Mesenchymal stem cell (in vitro differentiated cells and primary cell): ENCODE measurements at regions not wholly inside any gene's neighbourhood (a gene's known extent, or its start where the extent isn't known, plus 50 kb on each side); places are given as distances from the start of the nearest gene placed in this dataset.

Experiments
- DNase-seq: peaks from one replicate; pipeline ENCODE4 v3.0.0-alpha.2; 2013
- H2AFZ ChIP-seq: one replicate; pipeline ENCODE4 v1.6.1; 2013; ENCODE audit warnings: low read depth, mild to moderate bottlenecking, control low read depth, inconsistent platforms, low read length, moderate library complexity
- H2AK5ac ChIP-seq: 2 replicates; pipeline ENCODE4 v1.6.1; 2013; ENCODE audit warnings: low read length, moderate library complexity, mild to moderate bottlenecking, inconsistent platforms; ENCODE audit not compliant: severe bottlenecking
- H2BK120ac ChIP-seq: one replicate; pipeline ENCODE4 v1.6.1; 2013; ENCODE audit warnings: low read depth, mild to moderate bottlenecking, inconsistent platforms, low read length, moderate library complexity
- H2BK12ac ChIP-seq, 2 experiments: one replicate each; pipeline ENCODE4 v1.6.1; 2013; ENCODE audit warnings: inconsistent platforms in 2 of 2, low read length in 2 of 2, mild to moderate bottlenecking in 2 of 2, moderate library complexity in 2 of 2, control low read depth in 1 of 2
- H2BK15ac ChIP-seq: one replicate; pipeline ENCODE4 v1.6.1; 2013; ENCODE audit warnings: mild to moderate bottlenecking, low read depth, inconsistent platforms; ENCODE audit not compliant: poor library complexity, severe bottlenecking
- H2BK5ac ChIP-seq: 2 replicates; pipeline ENCODE4 v1.6.1; 2013; ENCODE audit warnings: low read depth, mild to moderate bottlenecking, low read length, control low read depth, inconsistent platforms; ENCODE audit not compliant: poor library complexity, severe bottlenecking
- H3K14ac ChIP-seq, 2 experiments: one replicate each; pipeline ENCODE4 v1.6.1; 2013; ENCODE audit warnings: inconsistent platforms in 2 of 2, low read length in 2 of 2, control low read depth in 1 of 2, mild to moderate bottlenecking in 1 of 2, moderate library complexity in 1 of 2
- H3K18ac ChIP-seq, 2 experiments: one replicate each; pipeline ENCODE4 v1.6.1; 2013; ENCODE audit warnings: inconsistent platforms in 2 of 2, low read length in 2 of 2, control low read depth in 1 of 2, low read depth in 1 of 2, mild to moderate bottlenecking in 1 of 2
- H3K23ac ChIP-seq, 2 experiments: one replicate each; pipeline ENCODE4 v1.6.1; 2013; ENCODE audit warnings: inconsistent platforms in 2 of 2, low read length in 2 of 2, mild to moderate bottlenecking in 2 of 2, moderate library complexity in 2 of 2, control low read depth in 1 of 2
- H3K27ac ChIP-seq: 2 replicates; pipeline ENCODE4 v1.5.1; 2013; ENCODE audit warnings: mild to moderate bottlenecking, moderate library complexity, low read length, control low read depth, inconsistent platforms; ENCODE audit not compliant: poor library complexity, severe bottlenecking
- H3K27me3 ChIP-seq, 2 experiments: 2 replicates each; pipeline versions ENCODE4 v1.6.1 to v1.7.0; 2013; ENCODE audit warnings: low read length in 2 of 2, mild to moderate bottlenecking in 2 of 2, moderate library complexity in 2 of 2, control low read depth in 1 of 2, inconsistent platforms in 1 of 2; ENCODE audit not compliant: control insufficient read depth in 1 of 2, insufficient read depth in 1 of 2
- H3K36me3 ChIP-seq, 2 experiments: 2 replicates each; pipeline versions ENCODE4 v1.6.1 to v1.7.0; 2013; ENCODE audit warnings: low read length in 2 of 2, control low read depth in 1 of 2, inconsistent platforms in 1 of 2, low read depth in 1 of 2, mild to moderate bottlenecking in 1 of 2; ENCODE audit not compliant: insufficient read depth in 2 of 2, control insufficient read depth in 1 of 2
- H3K4ac ChIP-seq, 2 experiments: one replicate each; pipeline ENCODE4 v1.6.1; 2013; ENCODE audit warnings: inconsistent platforms in 2 of 2, low read length in 2 of 2, mild to moderate bottlenecking in 2 of 2, moderate library complexity in 2 of 2, control low read depth in 1 of 2, low read depth in 1 of 2
- H3K4me1 ChIP-seq: 2 replicates; pipeline ENCODE4 v1.6.1; 2013; ENCODE audit warnings: low read depth, low read length, control low read depth; ENCODE audit not compliant: control insufficient read depth, insufficient read depth
- H3K4me2 ChIP-seq: 2 replicates; pipeline ENCODE4 v1.6.1; 2013; ENCODE audit warnings: low read length, mild to moderate bottlenecking, inconsistent platforms; ENCODE audit not compliant: poor library complexity, severe bottlenecking
- H3K4me3 ChIP-seq, 2 experiments: 2 replicates each; pipeline versions ENCODE4 v1.5.1 to v1.7.0; 2013; ENCODE audit warnings: low read length in 2 of 2, mild to moderate bottlenecking in 2 of 2, control low read depth in 1 of 2, low read depth in 1 of 2; ENCODE audit not compliant: insufficient read depth in 1 of 2
- H3K79me1 ChIP-seq: replicated peaks from 2 replicates; pipeline ENCODE4 v1.6.1; 2013; ENCODE audit warnings: mild to moderate bottlenecking, control low read depth, low read length, inconsistent platforms; ENCODE audit not compliant: poor library complexity, severe bottlenecking
- H3K9ac ChIP-seq: 2 replicates; pipeline ENCODE4 v1.7.0; 2013; ENCODE audit warnings: mild to moderate bottlenecking, low read length, moderate library complexity
- H3K9me3 ChIP-seq: 2 replicates; pipeline ENCODE4 v1.7.0; 2013; ENCODE audit warnings: mild to moderate bottlenecking, low read length; ENCODE audit not compliant: control insufficient read depth
- H4K8ac ChIP-seq: one replicate; pipeline ENCODE4 v1.6.1; 2013; ENCODE audit warnings: inconsistent platforms, mild to moderate bottlenecking, low read length, moderate library complexity
- H4K91ac ChIP-seq: one replicate; pipeline ENCODE4 v1.6.1; 2013; ENCODE audit warnings: mild to moderate bottlenecking, low read length, inconsistent platforms
- WGBS: methylation state at CpG from one replicate; pipeline ENCODE4 v1.1.7; 2013; ENCODE audit warnings: mixed read lengths; 5-methylcytosine and 5-hydroxymethylcytosine counted together

DNA sequence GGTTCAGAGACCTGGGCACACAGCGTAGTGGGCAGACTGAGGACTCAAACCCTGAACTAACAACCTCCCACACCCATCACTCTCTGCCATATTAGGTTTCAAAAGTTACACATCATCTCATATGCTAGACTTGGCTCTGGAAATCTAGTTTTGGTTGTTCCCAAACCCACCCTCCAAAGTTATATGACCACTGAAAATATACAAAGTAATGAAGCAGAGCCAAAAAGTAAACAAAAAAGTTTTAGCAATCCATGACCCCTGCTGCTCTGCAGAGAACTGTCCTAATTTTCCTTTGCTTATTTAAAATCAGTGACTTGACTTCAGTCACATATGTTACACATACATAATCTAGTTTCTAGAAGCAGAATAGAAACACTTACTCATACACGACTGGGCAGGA is 155.6 kb upstream of the TAS2R1 start:
- Histone ChIP-seq H2AFZ (no peak overlapping the region), H2BK12ac (no peak overlapping the region), H3K14ac (no peak overlapping the region), H4K8ac (no peak overlapping the region), H3K4me1 (no peaks in the 10 kb centered on the region), H3K36me3 (no peaks in the 10 kb centered on the region), H3K79me1 (no peaks in the 10 kb centered on the region), H2AK5ac (no peak overlapping the region), H3K18ac (no peak overlapping the region), H3K23ac (no peak overlapping the region), H3K9me3 (no peaks in the 10 kb centered on the region), H2BK120ac (no peak overlapping the region), H3K9ac (no peak overlapping the region), H3K4me2 (no peak overlapping the region), H2BK15ac (no peak overlapping the region), H2BK5ac (no peak overlapping the region), H3K4ac (no peak overlapping the region), H3K4me3 (no peak overlapping the region), H4K91ac (no peak overlapping the region), H3K27ac (no peak overlapping the region), H3K27me3 (peaks cover 5 to 11% of the 10 kb centered on the region in 2 experiments)
- 49% methylated on average over 2 of the region's 2 CpGs for WGBS
- no peak for DNase-seq

GRCh38 chr5:9784231-9784630 is 154.1 kb upstream of the TAS2R1 start:
- H3K27me3 ChIP-seq = peaks cover 5 to 11% of the 10 kb centered on the region in 2 experiments
- no peak overlapping the region for H2AK5ac ChIP-seq
- no peak overlapping the region for H3K14ac ChIP-seq
- H3K4me2 ChIP-seq = no peak overlapping the region
- peak overlapping the region; percentile 46 to 51 for H2BK12ac ChIP-seq
- H3K36me3 ChIP-seq = no peaks in the 10 kb centered on the region
- 100% methylated on average over 2 of the region's 2 CpGs for WGBS
- no peak overlapping the region for H2AFZ ChIP-seq
- H2BK15ac ChIP-seq = no peak overlapping the region
- no peaks in the 10 kb centered on the region for H3K4me1 ChIP-seq
- peak overlapping the region in 1 of 2 experiments; percentile 4 for H3K4ac ChIP-seq
- no peak for DNase-seq
- no peak overlapping the region for H3K4me3 ChIP-seq
- H2BK5ac ChIP-seq = no peak overlapping the region
- H4K91ac ChIP-seq = no peak overlapping the region
- H3K27ac ChIP-seq = no peak overlapping the region
- no peak overlapping the region for H3K9ac ChIP-seq
- H2BK120ac ChIP-seq = no peak overlapping the region
- no peaks in the 10 kb centered on the region for H3K79me1 ChIP-seq
- peak overlapping the region; percentile 45 to 46 for H3K18ac ChIP-seq
- peak overlapping the region; percentile 72 for H4K8ac ChIP-seq
- peaks cover 2% of the 10 kb centered on the region for H3K9me3 ChIP-seq
- H3K23ac ChIP-seq = peak overlapping the region in 1 of 2 experiments; percentile 61

DNA sequence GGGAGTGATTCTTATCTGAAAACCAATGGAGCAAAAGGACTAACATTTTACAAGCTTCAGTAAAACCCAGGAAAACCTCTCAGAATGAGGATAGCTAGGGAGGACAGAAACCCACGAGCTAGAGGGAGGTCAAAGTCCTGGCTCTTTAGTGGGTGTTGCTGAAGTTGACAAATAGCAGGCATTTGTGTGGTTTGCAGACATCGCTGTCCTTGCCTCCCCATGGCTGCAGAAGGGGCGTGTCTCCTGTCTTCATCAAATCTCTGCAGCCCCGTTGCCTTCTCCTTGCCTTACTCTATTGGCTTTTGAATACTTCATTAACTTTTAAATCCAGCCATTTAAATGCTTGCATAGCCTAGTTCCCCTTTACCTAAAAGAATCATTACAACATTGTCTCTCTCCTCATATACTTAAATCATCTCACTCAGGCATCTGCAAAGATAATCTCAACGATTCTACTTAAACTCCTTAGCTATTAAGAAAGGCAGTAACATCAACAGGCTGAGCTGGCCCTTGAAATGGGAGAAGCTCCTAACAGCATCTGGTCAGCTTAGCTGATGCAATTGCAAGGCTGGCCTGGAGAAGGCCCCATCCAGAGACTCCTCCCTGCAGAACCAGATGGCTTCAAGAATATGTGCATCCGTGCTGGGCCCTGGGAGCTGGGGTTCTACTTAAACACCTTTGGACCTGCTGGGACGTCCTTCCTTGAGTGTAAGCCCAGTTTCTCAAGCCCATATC is 152.8 kb upstream of the TAS2R1 start:
- no peaks in the 10 kb centered on the region for H3K36me3 ChIP-seq
- no peak overlapping the region for H3K14ac ChIP-seq
- no peak overlapping the region for H4K8ac ChIP-seq
- no peak overlapping the region for H2BK120ac ChIP-seq
- no peak overlapping the region for H3K4ac ChIP-seq
- H3K4me1 ChIP-seq = no peaks in the 10 kb centered on the region
- H3K27me3 ChIP-seq = peaks cover 2 to 4% of the 10 kb centered on the region in 2 experiments
- H2BK5ac ChIP-seq = no peak overlapping the region
- WGBS = 15% methylated on average over 6 of the region's 7 CpGs
- no peak overlapping the region for H3K27ac ChIP-seq
- no peak overlapping the region for H2AK5ac ChIP-seq
- H3K23ac ChIP-seq = no peak overlapping the region
- H2AFZ ChIP-seq = no peak overlapping the region
- H3K9ac ChIP-seq = no peak overlapping the region
- peak overlapping the region in 1 of 2 experiments; percentile 46 for H3K18ac ChIP-seq
- peaks cover 4% of the 10 kb centered on the region for H3K9me3 ChIP-seq
- DNase-seq = peak; percentile 92
- H4K91ac ChIP-seq = no peak overlapping the region
- H2BK15ac ChIP-seq = no peak overlapping the region
- H2BK12ac ChIP-seq = no peak overlapping the region
- H3K4me2 ChIP-seq = no peak overlapping the region
- H3K4me3 ChIP-seq = no peak overlapping the region
- H3K79me1 ChIP-seq = no peaks in the 10 kb centered on the region

DNA sequence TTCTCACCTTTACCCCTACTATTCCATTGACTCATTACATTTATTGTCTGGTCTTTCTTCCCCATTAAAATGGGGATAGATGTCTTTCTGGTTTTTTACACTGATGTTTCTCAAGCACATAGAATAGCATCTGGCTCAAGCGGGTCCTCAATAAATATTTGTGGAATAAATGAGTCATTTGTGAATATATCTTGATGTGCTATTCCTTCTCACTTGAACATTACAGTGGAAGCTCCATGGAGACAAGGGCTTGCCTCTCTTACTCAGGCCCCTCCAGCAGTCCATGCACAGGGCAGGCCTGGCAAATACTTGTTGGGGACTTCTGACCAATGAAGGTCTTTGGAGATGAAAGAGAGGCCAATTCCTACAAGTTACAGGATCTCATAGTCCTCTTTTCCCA is 151.7 kb upstream of the TAS2R1 start:
- no peak overlapping the region for H3K9ac ChIP-seq
- H2AFZ ChIP-seq = no peak overlapping the region
- no peak overlapping the region for H2BK15ac ChIP-seq
- no peaks in the 10 kb centered on the region for H3K36me3 ChIP-seq
- H3K4me1 ChIP-seq = no peaks in the 10 kb centered on the region
- H3K4me3 ChIP-seq = no peak overlapping the region
- H3K27ac ChIP-seq = no peak overlapping the region
- WGBS = no CpG with 5 or more reads among the region's 1 CpG
- no peak overlapping the region for H2BK5ac ChIP-seq
- peak; percentile 83 for DNase-seq
- H3K27me3 ChIP-seq = no peaks in the 10 kb centered on the region
- no peak overlapping the region for H2AK5ac ChIP-seq
- no peak overlapping the region for H3K18ac ChIP-seq
- peak overlapping the region; percentile 33 to 86 for H2BK12ac ChIP-seq
- H3K9me3 ChIP-seq = peaks cover 4% of the 10 kb centered on the region
- H3K4me2 ChIP-seq = no peak overlapping the region
- H2BK120ac ChIP-seq = peak overlapping the region; percentile 29
- H3K79me1 ChIP-seq = no peaks in the 10 kb centered on the region
- H3K23ac ChIP-seq = no peak overlapping the region
- H3K14ac ChIP-seq = no peak overlapping the region
- no peak overlapping the region for H4K8ac ChIP-seq
- peak overlapping the region in 1 of 2 experiments; percentile 47 for H3K4ac ChIP-seq
- H4K91ac ChIP-seq = no peak overlapping the region
